ENCODE measurements at regions not wholly inside any gene's neighbourhood (a gene's known extent, or its start where the extent isn't known, plus 50 kb on each side); places are given as distances from the start of the nearest gene placed in this dataset.

DNA sequence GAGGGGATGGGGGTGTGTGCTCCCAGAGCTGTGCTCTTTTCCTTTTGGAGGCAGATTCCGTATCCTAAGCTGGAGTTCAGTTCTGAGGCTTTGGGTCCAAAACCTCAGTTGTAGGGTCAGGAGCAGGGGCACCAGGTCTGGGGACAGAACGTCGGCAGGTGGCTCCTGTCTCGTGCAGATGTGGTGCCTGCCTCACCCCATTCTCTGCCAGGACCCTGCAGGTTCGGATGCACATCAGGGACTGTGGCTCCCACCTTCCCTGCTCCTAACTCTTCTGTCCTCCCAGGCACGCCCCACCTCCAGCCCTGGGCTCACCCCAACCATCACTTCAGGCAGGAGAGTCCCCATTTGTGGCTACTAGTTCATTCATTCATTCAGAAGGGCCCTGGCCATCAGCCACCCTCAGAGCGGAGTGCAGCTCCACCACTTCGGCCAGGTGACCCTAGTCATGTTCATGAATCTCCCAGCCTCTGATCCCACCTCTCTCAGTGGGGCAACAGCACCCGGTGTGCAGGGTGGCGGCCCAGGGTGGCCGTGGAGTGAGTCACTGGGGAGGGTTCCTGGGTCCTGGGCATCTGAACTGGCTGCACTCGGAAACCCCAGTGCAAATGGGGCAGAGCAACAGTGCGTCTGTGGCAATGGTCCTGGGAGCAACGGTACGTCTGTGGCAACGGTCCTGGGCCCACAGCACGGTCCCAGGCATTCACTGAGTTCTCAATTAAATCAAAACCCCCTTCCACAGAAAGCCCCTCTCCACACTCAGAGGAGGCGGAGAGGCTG is 100.8 kb upstream of the FAM20C start:
- H3K4me3 ChIP-seq (replicated peaks in 1 of 2; ENCODE audit: low read depth in 1 of 2, low read length in 2 of 2) = no peak overlapping the region
- no peak overlapping the region for H3K4me2 ChIP-seq (ENCODE audit: low read length)
- H3K9me3 ChIP-seq (ENCODE audit: control insufficient read depth in 1 of 2, insufficient read depth in 1 of 2, low read depth in 1 of 2, low read length in 2 of 2) = no peaks in the 10 kb centered on the region
- H3K36me3 ChIP-seq (ENCODE audit: control insufficient read depth in 1 of 2, insufficient read depth in 2 of 2, low read length in 2 of 2) = no peaks in the 10 kb centered on the region
- peaks cover 3 to 15% of the 10 kb centered on the region in 2 experiments; a peak in 2 of 4 replicates for H3K4me1 ChIP-seq (ENCODE audit: control insufficient read depth in 1 of 2, insufficient read depth in 2 of 2, low read length in 2 of 2)
- BruUV-seq (replicated peaks) = no TSS peak
- intact Hi-C loops (cut with micrococcal nuclease) = no loop called here
- H2AFZ ChIP-seq (ENCODE audit: low read depth, low read length, poor library complexity, severe bottlenecking) = no peak overlapping the region
- DNase-seq (ENCODE audit: low read depth, low spot score) = no peak
- H3K9ac ChIP-seq (ENCODE audit: low read length) = no peak overlapping the region
- TF ChIP-seq SP1 (IDR thresholded peaks at IDR 0.05; ENCODE audit: low read depth) (no peak), FOSL1 (IDR thresholded peaks at IDR 0.05; ENCODE audit: low read depth) (no peak)
- no peaks in the 10 kb centered on the region for H4K20me1 ChIP-seq (ENCODE audit: insufficient read depth)
- ChIA-PET RAD21 (ENCODE audit: low non-redundant PET in 1 of 2, low total read pairs in 2 of 2, uncharacterized antibody in 2 of 2, unreplicated experiment in 2 of 2) (no interaction called here), CTCF (no interaction called here), POLR2A (no interaction called here)
- H3K27ac ChIP-seq (ENCODE audit: low read depth, low read length) = no peak overlapping the region
- ATAC-seq = no peak
- H3K9me2 ChIP-seq (ENCODE audit: insufficient read depth) = no peaks in the 10 kb centered on the region
- H3K79me2 ChIP-seq (ENCODE audit: insufficient read depth, low read length) = no peaks in the 10 kb centered on the region
- peaks cover 25% of the 10 kb centered on the region; the same call in 1 of the 2 replicates for H3K27me3 ChIP-seq (ENCODE audit: insufficient read depth, low read length)

- ChIA-PET CTCF (no interaction called here), POLR2A (no interaction called here), RAD21 (ENCODE audit: low non-redundant PET in 1 of 2, low total read pairs in 2 of 2, uncharacterized antibody in 2 of 2, unreplicated experiment in 2 of 2) (no interaction called here)
- ATAC-seq = no peak
- H3K4me1 ChIP-seq (ENCODE audit: control insufficient read depth in 1 of 2, insufficient read depth in 2 of 2, low read length in 2 of 2) = peaks cover 3 to 15% of the 10 kb centered on the region in 2 experiments; a peak in 2 of 4 replicates
- H3K27me3 ChIP-seq (ENCODE audit: insufficient read depth, low read length) = peaks cover 25% of the 10 kb centered on the region; the same call in 1 of the 2 replicates
- no peak overlapping the region for H3K4me3 ChIP-seq (replicated peaks in 1 of 2; ENCODE audit: low read depth in 1 of 2, low read length in 2 of 2)
- no peak overlapping the region for H3K9ac ChIP-seq (ENCODE audit: low read length)
- H3K4me2 ChIP-seq (ENCODE audit: low read length) = no peak overlapping the region
- DNase-seq (ENCODE audit: low read depth, low spot score) = no peak
- no TSS peak for BruUV-seq (replicated peaks)
- intact Hi-C loops (cut with micrococcal nuclease) = no loop called here
- H4K20me1 ChIP-seq (ENCODE audit: insufficient read depth) = no peaks in the 10 kb centered on the region
- H2AFZ ChIP-seq (ENCODE audit: low read depth, low read length, poor library complexity, severe bottlenecking) = no peak overlapping the region
- no peaks in the 10 kb centered on the region for H3K79me2 ChIP-seq (ENCODE audit: insufficient read depth, low read length)
- no peak overlapping the region for H3K27ac ChIP-seq (ENCODE audit: low read depth, low read length)
- no peaks in the 10 kb centered on the region for H3K36me3 ChIP-seq (ENCODE audit: control insufficient read depth in 1 of 2, insufficient read depth in 2 of 2, low read length in 2 of 2)
- H3K9me3 ChIP-seq (ENCODE audit: control insufficient read depth in 1 of 2, insufficient read depth in 1 of 2, low read depth in 1 of 2, low read length in 2 of 2) = no peaks in the 10 kb centered on the region
- H3K9me2 ChIP-seq (ENCODE audit: insufficient read depth) = no peaks in the 10 kb centered on the region
- TF ChIP-seq FOSL1 (IDR thresholded peaks at IDR 0.05; ENCODE audit: low read depth) (no peak), ZNF274 (IDR thresholded peaks at IDR 0.05; ENCODE audit: low read depth, low read length) (no peak), ELF1 (IDR thresholded peaks at IDR 0.05; ENCODE audit: borderline replicate concordance, low read depth) (no peak), EZH2 (IDR thresholded peaks at IDR 0.05) (no peak), EZH2phosphoT487 (IDR thresholded peaks at IDR 0.05; ENCODE audit: borderline replicate concordance) (no peak), JUND (IDR thresholded peaks at IDR 0.05) (no peak), YY1 (IDR thresholded peaks at IDR 0.05; ENCODE audit: extremely low read depth, insufficient replicate concordance, low read depth, low read length) (no peak), SRF (IDR thresholded peaks at IDR 0.05; ENCODE audit: low read depth) (no peak), POLR2AphosphoS5 (IDR thresholded peaks at IDR 0.05; ENCODE audit: low read depth, low read length) (no peak)
- TF ChIP-seq, protein P1, sequence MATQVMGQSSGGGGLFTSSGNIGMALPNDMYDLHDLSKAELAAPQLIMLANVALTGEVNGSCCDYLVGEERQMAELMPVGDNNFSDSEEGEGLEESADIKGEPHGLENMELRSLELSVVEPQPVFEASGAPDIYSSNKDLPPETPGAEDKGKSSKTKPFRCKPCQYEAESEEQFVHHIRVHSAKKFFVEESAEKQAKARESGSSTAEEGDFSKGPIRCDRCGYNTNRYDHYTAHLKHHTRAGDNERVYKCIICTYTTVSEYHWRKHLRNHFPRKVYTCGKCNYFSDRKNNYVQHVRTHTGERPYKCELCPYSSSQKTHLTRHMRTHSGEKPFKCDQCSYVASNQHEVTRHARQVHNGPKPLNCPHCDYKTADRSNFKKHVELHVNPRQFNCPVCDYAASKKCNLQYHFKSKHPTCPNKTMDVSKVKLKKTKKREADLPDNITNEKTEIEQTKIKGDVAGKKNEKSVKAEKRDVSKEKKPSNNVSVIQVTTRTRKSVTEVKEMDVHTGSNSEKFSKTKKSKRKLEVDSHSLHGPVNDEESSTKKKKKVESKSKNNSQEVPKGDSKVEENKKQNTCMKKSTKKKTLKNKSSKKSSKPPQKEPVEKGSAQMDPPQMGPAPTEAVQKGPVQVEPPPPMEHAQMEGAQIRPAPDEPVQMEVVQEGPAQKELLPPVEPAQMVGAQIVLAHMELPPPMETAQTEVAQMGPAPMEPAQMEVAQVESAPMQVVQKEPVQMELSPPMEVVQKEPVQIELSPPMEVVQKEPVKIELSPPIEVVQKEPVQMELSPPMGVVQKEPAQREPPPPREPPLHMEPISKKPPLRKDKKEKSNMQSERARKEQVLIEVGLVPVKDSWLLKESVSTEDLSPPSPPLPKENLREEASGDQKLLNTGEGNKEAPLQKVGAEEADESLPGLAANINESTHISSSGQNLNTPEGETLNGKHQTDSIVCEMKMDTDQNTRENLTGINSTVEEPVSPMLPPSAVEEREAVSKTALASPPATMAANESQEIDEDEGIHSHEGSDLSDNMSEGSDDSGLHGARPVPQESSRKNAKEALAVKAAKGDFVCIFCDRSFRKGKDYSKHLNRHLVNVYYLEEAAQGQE (IDR thresholded peaks at IDR 0.05; ENCODE audit: low read depth) = no peak
- TF ChIP-seq, protein P2, sequence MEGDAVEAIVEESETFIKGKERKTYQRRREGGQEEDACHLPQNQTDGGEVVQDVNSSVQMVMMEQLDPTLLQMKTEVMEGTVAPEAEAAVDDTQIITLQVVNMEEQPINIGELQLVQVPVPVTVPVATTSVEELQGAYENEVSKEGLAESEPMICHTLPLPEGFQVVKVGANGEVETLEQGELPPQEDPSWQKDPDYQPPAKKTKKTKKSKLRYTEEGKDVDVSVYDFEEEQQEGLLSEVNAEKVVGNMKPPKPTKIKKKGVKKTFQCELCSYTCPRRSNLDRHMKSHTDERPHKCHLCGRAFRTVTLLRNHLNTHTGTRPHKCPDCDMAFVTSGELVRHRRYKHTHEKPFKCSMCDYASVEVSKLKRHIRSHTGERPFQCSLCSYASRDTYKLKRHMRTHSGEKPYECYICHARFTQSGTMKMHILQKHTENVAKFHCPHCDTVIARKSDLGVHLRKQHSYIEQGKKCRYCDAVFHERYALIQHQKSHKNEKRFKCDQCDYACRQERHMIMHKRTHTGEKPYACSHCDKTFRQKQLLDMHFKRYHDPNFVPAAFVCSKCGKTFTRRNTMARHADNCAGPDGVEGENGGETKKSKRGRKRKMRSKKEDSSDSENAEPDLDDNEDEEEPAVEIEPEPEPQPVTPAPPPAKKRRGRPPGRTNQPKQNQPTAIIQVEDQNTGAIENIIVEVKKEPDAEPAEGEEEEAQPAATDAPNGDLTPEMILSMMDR (IDR thresholded peaks at IDR 0.05 in 2 of 3, conservative IDR thresholded peaks at IDR 0.05 in 1 of 3; ENCODE audit: borderline replicate concordance in 1 of 3, insufficient read depth in 1 of 3, low read depth in 2 of 3, low read length in 2 of 3) = no peak
These were observed 100.1 kb upstream of the FAM20C start for GRCh38 chr7:92231-92674.
